ENCODE measurements at regions not wholly inside any gene's neighbourhood (a gene's known extent, or its start where the extent isn't known, plus 50 kb on each side); places are given as distances from the start of the nearest gene placed in this dataset.

DNA sequence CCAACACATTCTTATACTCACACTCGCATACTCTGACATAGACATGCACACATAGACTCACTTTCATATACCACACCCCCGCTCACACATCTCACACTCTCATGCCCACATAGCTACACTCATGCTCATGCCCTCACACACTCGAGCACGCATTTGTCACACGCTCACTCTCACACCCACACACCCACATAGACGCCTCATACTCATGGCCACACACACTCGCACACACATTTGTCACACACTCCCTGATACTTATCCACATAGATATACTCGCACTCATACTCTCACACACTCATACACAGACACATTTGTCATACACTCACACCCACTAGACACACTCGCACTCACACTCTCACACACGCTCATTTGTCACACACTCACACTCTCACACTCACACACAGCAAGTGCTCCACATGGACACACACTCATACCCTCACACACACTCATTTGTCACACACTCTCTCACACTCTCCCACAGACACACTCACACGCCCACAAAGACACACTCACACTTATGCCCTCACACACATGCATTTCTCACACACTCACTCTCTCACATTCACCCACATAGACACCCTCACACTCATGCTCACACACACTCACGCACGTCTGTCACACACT, 50.9 kb downstream of the TNP1 start:
- TF ChIP-seq, protein P1, sequence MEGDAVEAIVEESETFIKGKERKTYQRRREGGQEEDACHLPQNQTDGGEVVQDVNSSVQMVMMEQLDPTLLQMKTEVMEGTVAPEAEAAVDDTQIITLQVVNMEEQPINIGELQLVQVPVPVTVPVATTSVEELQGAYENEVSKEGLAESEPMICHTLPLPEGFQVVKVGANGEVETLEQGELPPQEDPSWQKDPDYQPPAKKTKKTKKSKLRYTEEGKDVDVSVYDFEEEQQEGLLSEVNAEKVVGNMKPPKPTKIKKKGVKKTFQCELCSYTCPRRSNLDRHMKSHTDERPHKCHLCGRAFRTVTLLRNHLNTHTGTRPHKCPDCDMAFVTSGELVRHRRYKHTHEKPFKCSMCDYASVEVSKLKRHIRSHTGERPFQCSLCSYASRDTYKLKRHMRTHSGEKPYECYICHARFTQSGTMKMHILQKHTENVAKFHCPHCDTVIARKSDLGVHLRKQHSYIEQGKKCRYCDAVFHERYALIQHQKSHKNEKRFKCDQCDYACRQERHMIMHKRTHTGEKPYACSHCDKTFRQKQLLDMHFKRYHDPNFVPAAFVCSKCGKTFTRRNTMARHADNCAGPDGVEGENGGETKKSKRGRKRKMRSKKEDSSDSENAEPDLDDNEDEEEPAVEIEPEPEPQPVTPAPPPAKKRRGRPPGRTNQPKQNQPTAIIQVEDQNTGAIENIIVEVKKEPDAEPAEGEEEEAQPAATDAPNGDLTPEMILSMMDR (conservative IDR thresholded peaks at IDR 0.05; ENCODE audit: low read depth in 2 of 2), result no peak
- TF ChIP-seq EZH2 (IDR thresholded peaks at IDR 0.05; ENCODE audit: low read depth, unreplicated experiment) (no peak), POLR2AphosphoS5 (IDR thresholded peaks at IDR 0.05; ENCODE audit: low read depth) (no peak), EZH2phosphoT487 (IDR thresholded peaks at IDR 0.05; ENCODE audit: unreplicated experiment) (no peak), CREB1 (CRISPR knock-in tag; IDR thresholded peaks at IDR 0.05; ENCODE audit: low read depth) (no peak)
- TF ChIP-seq, protein P2, sequence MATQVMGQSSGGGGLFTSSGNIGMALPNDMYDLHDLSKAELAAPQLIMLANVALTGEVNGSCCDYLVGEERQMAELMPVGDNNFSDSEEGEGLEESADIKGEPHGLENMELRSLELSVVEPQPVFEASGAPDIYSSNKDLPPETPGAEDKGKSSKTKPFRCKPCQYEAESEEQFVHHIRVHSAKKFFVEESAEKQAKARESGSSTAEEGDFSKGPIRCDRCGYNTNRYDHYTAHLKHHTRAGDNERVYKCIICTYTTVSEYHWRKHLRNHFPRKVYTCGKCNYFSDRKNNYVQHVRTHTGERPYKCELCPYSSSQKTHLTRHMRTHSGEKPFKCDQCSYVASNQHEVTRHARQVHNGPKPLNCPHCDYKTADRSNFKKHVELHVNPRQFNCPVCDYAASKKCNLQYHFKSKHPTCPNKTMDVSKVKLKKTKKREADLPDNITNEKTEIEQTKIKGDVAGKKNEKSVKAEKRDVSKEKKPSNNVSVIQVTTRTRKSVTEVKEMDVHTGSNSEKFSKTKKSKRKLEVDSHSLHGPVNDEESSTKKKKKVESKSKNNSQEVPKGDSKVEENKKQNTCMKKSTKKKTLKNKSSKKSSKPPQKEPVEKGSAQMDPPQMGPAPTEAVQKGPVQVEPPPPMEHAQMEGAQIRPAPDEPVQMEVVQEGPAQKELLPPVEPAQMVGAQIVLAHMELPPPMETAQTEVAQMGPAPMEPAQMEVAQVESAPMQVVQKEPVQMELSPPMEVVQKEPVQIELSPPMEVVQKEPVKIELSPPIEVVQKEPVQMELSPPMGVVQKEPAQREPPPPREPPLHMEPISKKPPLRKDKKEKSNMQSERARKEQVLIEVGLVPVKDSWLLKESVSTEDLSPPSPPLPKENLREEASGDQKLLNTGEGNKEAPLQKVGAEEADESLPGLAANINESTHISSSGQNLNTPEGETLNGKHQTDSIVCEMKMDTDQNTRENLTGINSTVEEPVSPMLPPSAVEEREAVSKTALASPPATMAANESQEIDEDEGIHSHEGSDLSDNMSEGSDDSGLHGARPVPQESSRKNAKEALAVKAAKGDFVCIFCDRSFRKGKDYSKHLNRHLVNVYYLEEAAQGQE (IDR thresholded peaks at IDR 0.05; ENCODE audit: unreplicated experiment), result no peak

All from GM23338 (cell line).